ENCODE measurements at regions not wholly inside any gene's neighbourhood (a gene's known extent, or its start where the extent isn't known, plus 50 kb on each side); places are given as distances from the start of the nearest gene placed in this dataset.

GRCh38 chr14:98161356-98161755 lies 1110.6 kb downstream of the BCL11B start:
- TF ChIP-seq CTCF (IDR thresholded peaks at IDR 0.05; ENCODE audit: low read depth, low read length) (no peak), MYC (IDR thresholded peaks at IDR 0.05; ENCODE audit: low read depth, low read length) (no peak), MAX (IDR thresholded peaks at IDR 0.05; ENCODE audit: low read depth, low read length) (no peak), POLR2A (IDR thresholded peaks at IDR 0.05; ENCODE audit: extremely low read depth, insufficient read length) (no peak)
- no peak overlapping the region for H3K4me3 ChIP-seq (ENCODE audit: low read depth, low read length)
- no peak for DNase-seq (ENCODE audit: low read depth)

- DNase-seq (ENCODE audit: low read depth) = no peak
- TF ChIP-seq MAX (IDR thresholded peaks at IDR 0.05; ENCODE audit: low read depth, low read length) (no peak), POLR2A (IDR thresholded peaks at IDR 0.05; ENCODE audit: extremely low read depth, insufficient read length) (no peak)
- no peak overlapping the region for H3K4me3 ChIP-seq (ENCODE audit: low read depth, low read length)
These were observed 1108.9 kb downstream of the BCL11B start for GRCh38 chr14:98162856-98163805.

GRCh38 chr14:98163873-98164272 lies 1108.1 kb downstream of the BCL11B start:
- no peak overlapping the region for H3K4me3 ChIP-seq (ENCODE audit: low read depth, low read length)
- TF ChIP-seq POLR2A (IDR thresholded peaks at IDR 0.05; ENCODE audit: extremely low read depth, insufficient read length) (no peak), MYC (IDR thresholded peaks at IDR 0.05; ENCODE audit: low read depth, low read length) (no peak), MAX (IDR thresholded peaks at IDR 0.05; ENCODE audit: low read depth, low read length) (no peak), CTCF (IDR thresholded peaks at IDR 0.05; ENCODE audit: low read depth, low read length) (no peak)
- no peak for DNase-seq (ENCODE audit: low read depth)

GRCh38 chr14:98165976-98166375 lies 1106.0 kb downstream of the BCL11B start:
- no peak overlapping the region for H3K4me3 ChIP-seq (ENCODE audit: low read depth, low read length)
- TF ChIP-seq POLR2A (IDR thresholded peaks at IDR 0.05; ENCODE audit: extremely low read depth, insufficient read length) (no peak), CTCF (IDR thresholded peaks at IDR 0.05; ENCODE audit: low read depth, low read length) (no peak), MAX (IDR thresholded peaks at IDR 0.05; ENCODE audit: low read depth, low read length) (no peak), MYC (IDR thresholded peaks at IDR 0.05; ENCODE audit: low read depth, low read length) (no peak)
- DNase-seq (ENCODE audit: low read depth) = no peak

GRCh38 chr14:98167275-98167674 lies 1104.7 kb downstream of the BCL11B start:
- H3K4me3 ChIP-seq (ENCODE audit: low read depth, low read length) = no peak overlapping the region
- no peak for TF ChIP-seq POLR2A (IDR thresholded peaks at IDR 0.05; ENCODE audit: extremely low read depth, insufficient read length)
- no peak for TF ChIP-seq MAX (IDR thresholded peaks at IDR 0.05; ENCODE audit: low read depth, low read length)
- TF ChIP-seq CTCF (IDR thresholded peaks at IDR 0.05; ENCODE audit: low read depth, low read length) = no peak
- TF ChIP-seq MYC (IDR thresholded peaks at IDR 0.05; ENCODE audit: low read depth, low read length) = no peak
- no peak for DNase-seq (ENCODE audit: low read depth)

- no peak overlapping the region for H3K4me3 ChIP-seq (ENCODE audit: low read depth, low read length)
- TF ChIP-seq MAX (IDR thresholded peaks at IDR 0.05; ENCODE audit: low read depth, low read length) (no peak), POLR2A (IDR thresholded peaks at IDR 0.05; ENCODE audit: extremely low read depth, insufficient read length) (no peak), MYC (IDR thresholded peaks at IDR 0.05; ENCODE audit: low read depth, low read length) (no peak), CTCF (IDR thresholded peaks at IDR 0.05; ENCODE audit: low read depth, low read length) (no peak)
- DNase-seq (ENCODE audit: low read depth) = no peak
These were observed 1104.3 kb downstream of the BCL11B start for GRCh38 chr14:98167705-98168104.

Measured in NB4 (cell line).